ENCODE measurements at regions not wholly inside any gene's neighbourhood (a gene's known extent, or its start where the extent isn't known, plus 50 kb on each side); places are given as distances from the start of the nearest gene placed in this dataset.

DNA sequence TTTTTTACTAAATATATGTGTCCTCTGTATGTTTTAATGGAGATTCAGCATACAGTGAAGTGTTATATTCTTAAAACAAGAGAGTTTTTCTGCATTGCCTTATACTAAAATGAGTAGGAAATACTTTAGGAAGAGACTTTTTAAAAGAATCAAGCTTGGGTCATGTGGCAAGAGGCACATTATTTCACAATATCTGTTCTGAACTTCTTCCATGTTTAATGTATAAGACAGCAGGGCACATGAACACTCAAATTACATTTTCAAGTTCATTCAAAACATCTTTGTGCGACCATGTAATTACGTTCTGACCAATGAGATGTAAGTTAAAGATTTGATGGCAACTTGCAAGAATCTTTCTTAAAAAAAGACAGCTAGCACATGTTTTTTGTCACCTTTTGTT is 1055.9 kb downstream of the NR2F1-AS1 start:
- H3K36me3 ChIP-seq = no peaks in the 10 kb centered on the region
- no peak for DNase-seq
- no peak for TF ChIP-seq POLR2A (IDR thresholded peaks at IDR 0.05)
- TF ChIP-seq, protein P1, sequence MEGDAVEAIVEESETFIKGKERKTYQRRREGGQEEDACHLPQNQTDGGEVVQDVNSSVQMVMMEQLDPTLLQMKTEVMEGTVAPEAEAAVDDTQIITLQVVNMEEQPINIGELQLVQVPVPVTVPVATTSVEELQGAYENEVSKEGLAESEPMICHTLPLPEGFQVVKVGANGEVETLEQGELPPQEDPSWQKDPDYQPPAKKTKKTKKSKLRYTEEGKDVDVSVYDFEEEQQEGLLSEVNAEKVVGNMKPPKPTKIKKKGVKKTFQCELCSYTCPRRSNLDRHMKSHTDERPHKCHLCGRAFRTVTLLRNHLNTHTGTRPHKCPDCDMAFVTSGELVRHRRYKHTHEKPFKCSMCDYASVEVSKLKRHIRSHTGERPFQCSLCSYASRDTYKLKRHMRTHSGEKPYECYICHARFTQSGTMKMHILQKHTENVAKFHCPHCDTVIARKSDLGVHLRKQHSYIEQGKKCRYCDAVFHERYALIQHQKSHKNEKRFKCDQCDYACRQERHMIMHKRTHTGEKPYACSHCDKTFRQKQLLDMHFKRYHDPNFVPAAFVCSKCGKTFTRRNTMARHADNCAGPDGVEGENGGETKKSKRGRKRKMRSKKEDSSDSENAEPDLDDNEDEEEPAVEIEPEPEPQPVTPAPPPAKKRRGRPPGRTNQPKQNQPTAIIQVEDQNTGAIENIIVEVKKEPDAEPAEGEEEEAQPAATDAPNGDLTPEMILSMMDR (IDR thresholded peaks at IDR 0.05) = no peak
- H3K4me3 ChIP-seq (replicated peaks in 1 of 3) = no peak overlapping the region
- H3K9me3 ChIP-seq = no peaks in the 10 kb centered on the region
- WGBS, 2 donors = 86 to 97% methylated on average over 2 of the region's 2 CpGs
- intact Hi-C loops (cut with DNase I) = no loop called here
- no peak overlapping the region for H3K27ac ChIP-seq
- no peaks in the 10 kb centered on the region for H3K27me3 ChIP-seq
- H3K4me1 ChIP-seq = no peaks in the 10 kb centered on the region

DNA sequence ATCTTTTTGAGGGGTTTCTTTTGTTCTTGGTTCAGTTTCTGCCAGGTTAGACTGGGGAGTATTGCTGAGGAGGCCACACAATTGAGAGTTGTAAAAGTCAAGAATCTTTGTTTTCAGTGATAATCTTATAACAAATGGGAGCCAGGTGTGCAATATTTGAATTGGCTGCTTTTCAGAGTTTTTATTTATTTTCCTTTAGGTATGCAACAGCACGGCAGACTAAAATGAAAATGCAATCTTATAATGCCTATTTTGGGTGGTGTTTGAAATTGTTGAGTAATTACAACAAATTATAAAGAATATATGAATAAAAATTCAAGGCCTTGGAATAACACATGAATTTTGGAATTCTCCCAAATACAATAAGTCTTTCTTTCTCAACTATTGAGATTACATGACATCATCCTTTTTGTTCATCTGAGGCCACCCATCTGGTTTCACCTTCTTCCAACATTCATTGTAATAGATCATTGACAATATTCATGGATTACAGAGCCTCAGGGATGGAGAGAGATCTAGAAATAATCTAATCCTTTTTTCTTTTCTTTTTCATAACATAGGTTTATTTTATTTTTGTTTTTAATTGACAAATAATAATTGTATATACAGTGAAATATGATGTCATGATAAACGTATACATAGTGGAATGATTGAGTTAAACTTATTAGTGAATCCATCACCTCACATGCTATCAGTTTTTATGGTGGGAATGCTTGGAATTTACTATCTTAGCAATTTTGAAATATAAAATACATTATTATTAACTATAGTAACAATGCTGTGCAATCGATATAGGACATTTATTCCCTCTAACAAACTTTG is 1061.0 kb downstream of the NR2F1-AS1 start:
- 82 to 89% methylated on average over 3 of the region's 3 CpGs for WGBS, 2 donors
- no peak for DNase-seq
- no peaks in the 10 kb centered on the region for H3K36me3 ChIP-seq

DNA sequence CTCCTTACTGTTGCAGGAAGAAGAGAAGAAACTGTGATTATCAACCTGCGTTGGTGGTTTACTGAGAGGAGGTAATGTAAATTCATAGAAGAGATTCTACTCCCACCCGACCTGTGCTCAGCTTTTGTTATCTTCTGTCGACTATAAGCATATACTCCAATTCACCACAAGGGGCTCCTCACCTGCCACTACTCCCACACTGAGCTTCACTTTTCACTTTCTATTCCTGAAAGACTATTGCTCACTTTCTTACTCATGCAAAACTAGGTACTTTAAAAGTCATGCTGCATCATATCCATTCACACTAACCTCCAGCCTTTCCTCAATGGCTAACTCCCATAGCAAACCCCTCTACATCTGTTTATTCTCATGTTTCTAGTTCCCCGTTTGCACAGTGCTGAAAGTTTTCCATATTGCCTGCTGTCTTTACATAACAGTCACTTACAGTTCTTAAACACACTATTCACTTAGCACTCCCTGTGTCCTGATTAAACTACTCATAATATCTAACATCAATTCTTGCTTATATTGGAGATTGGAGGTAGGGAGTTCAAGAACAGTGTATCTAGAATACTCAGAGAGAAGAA is 1062.6 kb downstream of the NR2F1-AS1 start:
- no peak overlapping the region for H3K4me3 ChIP-seq (replicated peaks in 1 of 3)
- WGBS, 2 donors = 37% methylated on average over 4 of the region's 4 CpGs
- peak; percentile 11 to 19 for DNase-seq
- TF ChIP-seq, protein P1 (IDR thresholded peaks at IDR 0.05) = peak in 4 of 6 experiments; percentile 43 to 71 (median 58)
- no peak for TF ChIP-seq POLR2A (IDR thresholded peaks at IDR 0.05)
- H3K36me3 ChIP-seq = no peaks in the 10 kb centered on the region
- no peaks in the 10 kb centered on the region for H3K9me3 ChIP-seq
- no peaks in the 10 kb centered on the region for H3K27me3 ChIP-seq
- intact Hi-C loops (cut with DNase I) = no loop called here
- no peak overlapping the region for H3K27ac ChIP-seq
- H3K4me1 ChIP-seq = no peaks in the 10 kb centered on the region

More for the DNA sequence above, 1061.0 kb downstream of the NR2F1-AS1 start:
- Histone ChIP-seq H3K4me3 (replicated peaks in 1 of 3) (no peak overlapping the region), H3K4me1 (no peaks in the 10 kb centered on the region), H3K27ac (no peak overlapping the region), H3K9me3 (no peaks in the 10 kb centered on the region), H3K27me3 (no peaks in the 10 kb centered on the region)
- TF ChIP-seq POLR2A (IDR thresholded peaks at IDR 0.05) = no peak
- TF ChIP-seq, protein P1 (IDR thresholded peaks at IDR 0.05) = no peak
- intact Hi-C loops (cut with DNase I) = no loop called here

DNA sequence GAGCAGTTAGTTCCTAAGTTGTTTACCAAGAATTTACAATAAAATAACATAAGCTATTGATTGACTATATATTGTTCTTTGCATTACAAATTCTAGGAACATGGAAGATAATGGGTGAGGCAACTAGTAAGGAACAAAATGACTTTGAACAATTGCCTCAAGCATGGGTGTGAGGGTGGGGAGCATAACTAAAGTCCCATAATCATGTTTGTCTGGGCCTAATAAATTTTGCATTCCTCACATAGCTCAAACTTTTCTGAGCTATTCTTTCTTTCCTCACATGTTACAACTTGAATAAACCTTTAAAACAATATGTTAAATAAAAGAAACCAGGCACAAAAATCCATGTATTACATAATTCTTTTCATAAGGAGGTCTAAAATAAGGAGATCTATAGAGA is 1066.1 kb downstream of the NR2F1-AS1 start:
- TF ChIP-seq, protein P1 (IDR thresholded peaks at IDR 0.05) = no peak
- TF ChIP-seq POLR2A (IDR thresholded peaks at IDR 0.05) = no peak
- Histone ChIP-seq H3K36me3 (no peaks in the 10 kb centered on the region), H3K9me3 (no peaks in the 10 kb centered on the region), H3K4me3 (replicated peaks in 1 of 3) (no peak overlapping the region), H3K4me1 (no peaks in the 10 kb centered on the region), H3K27ac (no peak overlapping the region), H3K27me3 (no peaks in the 10 kb centered on the region)
- DNase-seq = no peak
- intact Hi-C loops (cut with DNase I) = no loop called here

DNA sequence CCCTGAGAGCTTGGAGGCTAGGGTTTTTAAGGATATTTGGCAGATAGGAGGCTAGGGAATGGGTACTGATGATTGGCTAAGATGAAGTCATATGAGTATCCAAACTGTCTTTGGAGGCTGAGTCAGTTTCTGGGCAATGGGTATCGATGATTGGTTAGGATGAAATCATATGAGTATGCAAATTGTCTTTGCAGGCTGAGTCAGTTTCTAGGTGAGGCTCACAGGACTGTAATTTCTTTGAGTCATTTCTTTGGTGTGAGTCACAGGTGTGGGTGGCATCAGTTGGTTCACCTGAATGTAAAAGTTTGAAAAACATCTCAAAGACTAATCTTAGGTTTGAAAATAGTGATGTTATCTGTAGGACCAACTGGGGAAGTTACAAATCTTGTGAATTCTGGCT is 1068.0 kb downstream of the NR2F1-AS1 start:
- WGBS, 2 donors = 86 to 87% methylated on average over 1 of the region's 1 CpG
- Histone ChIP-seq H3K4me3 (replicated peaks in 1 of 3) (no peak overlapping the region), H3K27me3 (no peaks in the 10 kb centered on the region), H3K27ac (no peak overlapping the region), H3K36me3 (no peaks in the 10 kb centered on the region), H3K4me1 (no peaks in the 10 kb centered on the region), H3K9me3 (no peaks in the 10 kb centered on the region)
- TF ChIP-seq POLR2A (IDR thresholded peaks at IDR 0.05) = no peak
- TF ChIP-seq, protein P1 (IDR thresholded peaks at IDR 0.05) = no peak
- intact Hi-C loops (cut with DNase I) = no loop called here
- no peak for DNase-seq

All from thyroid gland (tissue), 4 donors.